Adrenal gland (tissue), 5 donors: ENCODE measurements at regions not wholly inside any gene's neighbourhood (a gene's known extent, or its start where the extent isn't known, plus 50 kb on each side); places are given as distances from the start of the nearest gene placed in this dataset.
"Not testable (repeated sequence)": the region's sequence is repeated elsewhere in the genome, so short reads cannot be mapped to it uniquely, and the experiment has no call there.

Experiments used
- POLR2A ChIP-seq, 2 donors: fragments of 450-650 bp; IDR thresholded peaks; one replicate each; pipeline ENCODE4 v1.6.1; 2017; ENCODE audit warnings: antibody characterized with exemption in 2 of 2, mild to moderate bottlenecking in 2 of 2, moderate library complexity in 1 of 2
- TF ChIP-seq, protein P1 (sequence below), 6 experiments: fragments of 450-650 bp in 4 of 6; fragments of 200-600 bp in 2 of 6; sonication (generic) in 1 of 6; IDR thresholded peaks; 1 replicate in 5 of 6; 2 replicates in 1 of 6; pipeline versions ENCODE4 v1.5.1 to v1.8.0; 2016 to 2021; ENCODE audit warnings: antibody characterized with exemption in 6 of 6, mild to moderate bottlenecking in 2 of 6, moderate library complexity in 1 of 6
- donor health status: DM: no; HTN: no; CAD: no.

- TF ChIP-seq, protein P1, sequence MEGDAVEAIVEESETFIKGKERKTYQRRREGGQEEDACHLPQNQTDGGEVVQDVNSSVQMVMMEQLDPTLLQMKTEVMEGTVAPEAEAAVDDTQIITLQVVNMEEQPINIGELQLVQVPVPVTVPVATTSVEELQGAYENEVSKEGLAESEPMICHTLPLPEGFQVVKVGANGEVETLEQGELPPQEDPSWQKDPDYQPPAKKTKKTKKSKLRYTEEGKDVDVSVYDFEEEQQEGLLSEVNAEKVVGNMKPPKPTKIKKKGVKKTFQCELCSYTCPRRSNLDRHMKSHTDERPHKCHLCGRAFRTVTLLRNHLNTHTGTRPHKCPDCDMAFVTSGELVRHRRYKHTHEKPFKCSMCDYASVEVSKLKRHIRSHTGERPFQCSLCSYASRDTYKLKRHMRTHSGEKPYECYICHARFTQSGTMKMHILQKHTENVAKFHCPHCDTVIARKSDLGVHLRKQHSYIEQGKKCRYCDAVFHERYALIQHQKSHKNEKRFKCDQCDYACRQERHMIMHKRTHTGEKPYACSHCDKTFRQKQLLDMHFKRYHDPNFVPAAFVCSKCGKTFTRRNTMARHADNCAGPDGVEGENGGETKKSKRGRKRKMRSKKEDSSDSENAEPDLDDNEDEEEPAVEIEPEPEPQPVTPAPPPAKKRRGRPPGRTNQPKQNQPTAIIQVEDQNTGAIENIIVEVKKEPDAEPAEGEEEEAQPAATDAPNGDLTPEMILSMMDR (IDR thresholded peaks at IDR 0.05) = not testable (repeated sequence)
- TF ChIP-seq POLR2A (IDR thresholded peaks at IDR 0.05) = not testable (repeated sequence)
Observed at GRCh38 chr5:43791880-43792279, 188.9 kb downstream of the NNT start.
